Heart left ventricle (tissue), 16 donors: ENCODE measurements at regions not wholly inside any gene's neighbourhood (a gene's known extent, or its start where the extent isn't known, plus 50 kb on each side); places are given as distances from the start of the nearest gene placed in this dataset.

Source experiments
- ATAC-seq, 4 donors: fragments of 200-7000 bp; cut with Tn5 transposase; one replicate each; pipeline ENCODE4 v1.9.1; 2020 to 2022; ENCODE audit warnings: moderate library complexity in 4 of 4, mild to moderate bottlenecking in 3 of 4, moderate number of reproducible peaks in 1 of 4
- DNase-seq, 5 donors: peaks; one replicate each; pipeline ENCODE4 v3.0.0-alpha.2; 2020
- H3K27ac ChIP-seq, 12 donors: fragments of 200-600 bp; sonication (generic) in 4 of 12; one replicate each; pipeline versions ENCODE4 v1.5.0 to v1.8.0; 2016 to 2022; ENCODE audit warnings: mild to moderate bottlenecking in 2 of 12
- H3K27me3 ChIP-seq, 9 donors: fragments of 200-600 bp; sonication (generic) in 2 of 9; one replicate each; pipeline versions ENCODE4 v1.5.1 to v1.8.0; 2016 to 2022; ENCODE audit warnings: mild to moderate bottlenecking in 3 of 9
- H3K36me3 ChIP-seq, 9 donors: fragments of 200-600 bp; sonication (generic) in 2 of 9; one replicate each; pipeline versions ENCODE4 v1.5.0 to v1.8.0; 2018 to 2022; ENCODE audit warnings: mild to moderate bottlenecking in 2 of 9
- H3K4me1 ChIP-seq, 12 donors: fragments of 200-600 bp; sonication (generic) in 4 of 12; one replicate each; pipeline versions ENCODE4 v1.5.0 to v1.8.0; 2016 to 2022; ENCODE audit warnings: mild to moderate bottlenecking in 3 of 12
- H3K4me3 ChIP-seq, 12 donors: fragments of 200-600 bp; sonication (generic) in 4 of 12; one replicate each; pipeline versions ENCODE4 v1.5.0 to v1.8.0; 2017 to 2022; ENCODE audit warnings: mild to moderate bottlenecking in 9 of 12, moderate library complexity in 4 of 12
- H3K9me3 ChIP-seq, 12 donors: fragments of 200-600 bp; sonication (generic) in 4 of 12; one replicate each; pipeline versions ENCODE4 v1.5.0 to v1.8.0; 2016 to 2022; ENCODE audit warnings: mild to moderate bottlenecking in 1 of 12
- CTCF ChIP-seq, 12 donors: fragments of 200-600 bp; sonication (generic) in 4 of 12; IDR thresholded peaks; one replicate each; pipeline versions ENCODE4 v1.5.0 to v1.8.0; 2018 to 2022; ENCODE audit warnings: antibody characterized with exemption in 12 of 12, mild to moderate bottlenecking in 5 of 12
- POLR2A ChIP-seq, 2 donors: fragments of 450-650 bp; IDR thresholded peaks; one replicate each; pipeline ENCODE4 v1.6.1; 2017; ENCODE audit warnings: antibody characterized with exemption in 2 of 2, mild to moderate bottlenecking in 2 of 2, moderate library complexity in 2 of 2
- WGBS, 4 donors: extraction: QIAGEN DNeasy Blood & Tissue Kit in 2 of 4; methylation state at CpG; one replicate each; pipeline versions ENCODE4 v1.1.5 to v1.1.7; 2013 to 2018; 5-methylcytosine and 5-hydroxymethylcytosine counted together
- intact Hi-C, 10 donors: fragments of 100-400 bp; cut with DNase I; formaldehyde crosslinking; loops; one replicate each; pipeline versions ENCODE4 v1.11.1 to v1.14.2; 2022
- donor health status: ischemic (EF 13 %, LVEDD 7.1; RV severe dilation, severe dysfunction).
- donor health status: healthy with polysubstance abuse.
- donor health status: DM: no; HTN: yes; CAD: no.
- donor health status: DM: no; HTN: no; CAD: no.
- donor health status: ischemic (EF 25% LVEDD 6.9; RV normal size, moderate dysfunction).
- donor health status: ischemic (EF 25% LVEDD 5.7; RV mildly dilated, moderate dysfunction).
- donor health status: healthy.
- donor health status: DM: yes; HTN: yes; CAD: no.
- donor health status: ischemic (EF 35%, LVEDD 5.7; RV mildly dilated, moderate dysfunction).
- donor health status: nonischemic (EF 11% LVEDD 7.7; RV severe dilation, severe dysfunction).
- donor health status: DM: yes; HTN: yes; CAD: no.
- donor health status: PGD.
- donor health status: ischemic (EF 29% LVEDD 5.4; RV normal size, mild dysfunction).
- donor health status: nonischemic (EF 23%, LVEDD 6.1; RV moderate dilation, normal function).

DNA sequence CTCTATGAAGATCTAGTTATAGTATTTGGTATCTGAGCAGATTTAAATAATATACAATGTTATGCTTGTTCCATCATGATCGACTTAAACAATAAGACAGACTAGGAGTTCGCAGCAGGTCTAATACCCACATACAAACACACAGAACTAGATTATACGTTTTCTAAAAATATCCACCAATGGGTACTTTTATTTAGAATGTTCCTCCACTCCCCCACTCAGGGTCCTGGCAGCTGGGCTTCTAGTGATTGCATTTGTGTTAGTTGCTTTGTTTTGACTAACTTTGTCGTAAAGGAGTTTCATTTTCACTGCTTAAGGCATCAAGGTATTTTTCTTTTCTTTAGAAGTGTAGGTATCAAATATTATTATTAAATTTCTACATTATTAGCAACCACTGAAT lies 91.4 kb downstream of the RPRM start:
- intact Hi-C loops = no loop called here
- H3K27me3 ChIP-seq = no peaks in the 10 kb centered on the region
- H3K4me1 ChIP-seq = no peaks in the 10 kb centered on the region
- 73 to 78% (median 75%) methylated on average over 4 of the region's 4 CpGs for WGBS, 4 donors
- DNase-seq (no peak), ATAC-seq (no peak)
- no peak overlapping the region for H3K4me3 ChIP-seq
- H3K27ac ChIP-seq = no peak overlapping the region
- TF ChIP-seq POLR2A (IDR thresholded peaks at IDR 0.05) = no peak
- TF ChIP-seq CTCF (IDR thresholded peaks at IDR 0.05) = no peak
- no peaks in the 10 kb centered on the region for H3K36me3 ChIP-seq
- H3K9me3 ChIP-seq = peaks cover 0 to 11% (median 0%) of the 10 kb centered on the region in 12 donors

DNA sequence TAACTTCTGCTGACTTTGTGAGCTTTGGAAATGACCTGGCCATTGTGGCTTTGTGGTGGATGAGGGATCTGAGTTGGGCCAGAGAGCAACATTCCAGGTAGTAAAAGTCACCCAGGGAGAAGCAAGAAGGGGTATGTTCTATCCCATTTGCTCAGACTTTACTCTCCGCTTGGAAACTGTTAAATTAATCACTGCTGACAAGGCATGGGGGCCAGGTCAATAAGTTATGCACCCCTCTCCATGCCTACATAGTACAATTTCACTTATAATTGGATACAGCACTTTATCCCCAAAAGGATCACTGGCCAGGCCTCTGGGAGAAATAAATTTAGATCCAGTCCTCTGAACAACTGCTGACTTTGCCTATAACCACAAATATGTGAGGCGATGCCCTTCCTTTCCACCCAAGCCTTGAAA lies 92.1 kb downstream of the RPRM start:
- H3K9me3 ChIP-seq = peaks cover 0 to 11% (median 0%) of the 10 kb centered on the region in 12 donors
- TF ChIP-seq POLR2A (IDR thresholded peaks at IDR 0.05) = no peak
- TF ChIP-seq CTCF (IDR thresholded peaks at IDR 0.05) = no peak
- no peak for ATAC-seq
- intact Hi-C loops = no loop called here
- no peak for DNase-seq
- no peak overlapping the region for H3K4me3 ChIP-seq
- H3K36me3 ChIP-seq = no peaks in the 10 kb centered on the region
- no peaks in the 10 kb centered on the region for H3K27me3 ChIP-seq
- no peak overlapping the region for H3K27ac ChIP-seq
- 74 to 87% (median 80%) methylated on average over 2 of the region's 2 CpGs for WGBS, 4 donors
- H3K4me1 ChIP-seq = no peaks in the 10 kb centered on the region

GRCh38 chr2:153373510-153374279 lies 104.9 kb downstream of the RPRM start:
- Histone ChIP-seq H3K9me3 (peaks cover 0 to 3% (median 0%) of the 10 kb centered on the region in 12 donors), H3K4me3 (no peak overlapping the region), H3K36me3 (no peaks in the 10 kb centered on the region), H3K4me1 (no peaks in the 10 kb centered on the region), H3K27ac (no peak overlapping the region), H3K27me3 (no peaks in the 10 kb centered on the region)
- intact Hi-C loops = no loop called here
- ATAC-seq (no peak), DNase-seq (no peak)
- TF ChIP-seq CTCF (IDR thresholded peaks at IDR 0.05) (no peak), POLR2A (IDR thresholded peaks at IDR 0.05) (no peak)
- 81 to 89% (median 85%) methylated on average over 3 of the region's 3 CpGs for WGBS, 4 donors

DNA sequence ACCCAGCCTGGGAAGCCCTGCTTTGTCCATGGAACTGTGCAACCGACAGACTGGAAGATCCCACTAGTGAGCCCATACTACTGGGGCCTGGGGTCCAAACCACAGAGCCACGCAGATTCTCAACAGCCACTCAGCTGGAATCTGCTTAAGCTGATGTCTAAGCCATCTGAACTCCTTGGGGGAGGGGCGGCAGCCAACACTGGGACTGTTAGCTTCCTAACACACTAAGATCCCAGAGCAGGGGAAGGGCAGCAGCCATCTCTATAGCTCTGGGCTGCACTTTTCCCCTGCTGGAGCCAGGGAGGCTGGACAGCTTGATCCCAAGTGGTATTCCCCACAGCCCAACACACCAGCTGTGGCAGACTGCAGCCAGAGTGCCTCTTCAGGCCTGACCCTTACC lies 118.3 kb downstream of the RPRM start:
- Histone ChIP-seq H3K36me3 (no peaks in the 10 kb centered on the region), H3K4me3 (no peak overlapping the region), H3K4me1 (no peaks in the 10 kb centered on the region), H3K9me3 (peaks cover 0 to 10% (median 0%) of the 10 kb centered on the region in 12 donors), H3K27ac (no peak overlapping the region), H3K27me3 (no peaks in the 10 kb centered on the region)
- DNase-seq (no peak), ATAC-seq (no peak)
- intact Hi-C loops = no loop called here
- TF ChIP-seq POLR2A (IDR thresholded peaks at IDR 0.05) (no peak), CTCF (IDR thresholded peaks at IDR 0.05) (no peak)
- 50 to 100% (median 75%) methylated on average over 1 to 3 of the region's 3 CpGs for WGBS, 4 donors
